ENCODE measurements at regions not wholly inside any gene's neighbourhood (a gene's known extent, or its start where the extent isn't known, plus 50 kb on each side); places are given as distances from the start of the nearest gene placed in this dataset.

DNA sequence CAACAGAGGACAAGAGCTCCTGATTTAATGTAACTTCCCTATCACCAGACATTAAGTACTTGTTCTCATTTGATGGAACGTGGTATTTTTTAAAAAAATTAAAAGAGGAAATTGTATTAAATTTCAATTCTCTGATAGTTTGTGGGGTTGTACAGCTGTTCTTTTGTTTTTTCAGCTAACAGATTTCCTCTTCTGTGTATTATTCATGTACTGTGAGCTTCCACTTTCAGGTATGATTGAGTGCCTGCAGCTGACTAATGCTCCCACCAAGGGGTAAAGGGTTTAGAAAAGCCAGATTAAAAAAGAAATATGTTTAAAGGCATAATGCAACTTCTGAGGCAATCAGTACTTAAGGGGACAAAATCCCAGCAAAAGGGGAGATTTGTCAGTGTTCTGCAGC is 117.7 kb upstream of the ACTBL2 start:
- Histone ChIP-seq H3K4me3 (ENCODE audit: low read depth, low read length) (no peak overlapping the region), H3K36me3 (ENCODE audit: control insufficient read depth, insufficient read depth, low read length) (no peaks in the 10 kb centered on the region), H3K27me3 (ENCODE audit: control insufficient read depth, insufficient read depth, low read length) (peaks cover 1% of the 10 kb centered on the region; the same call in 1 of the 2 replicates)
- no peak for DNase-seq (ENCODE audit: low read depth)
- TF ChIP-seq, protein P1, sequence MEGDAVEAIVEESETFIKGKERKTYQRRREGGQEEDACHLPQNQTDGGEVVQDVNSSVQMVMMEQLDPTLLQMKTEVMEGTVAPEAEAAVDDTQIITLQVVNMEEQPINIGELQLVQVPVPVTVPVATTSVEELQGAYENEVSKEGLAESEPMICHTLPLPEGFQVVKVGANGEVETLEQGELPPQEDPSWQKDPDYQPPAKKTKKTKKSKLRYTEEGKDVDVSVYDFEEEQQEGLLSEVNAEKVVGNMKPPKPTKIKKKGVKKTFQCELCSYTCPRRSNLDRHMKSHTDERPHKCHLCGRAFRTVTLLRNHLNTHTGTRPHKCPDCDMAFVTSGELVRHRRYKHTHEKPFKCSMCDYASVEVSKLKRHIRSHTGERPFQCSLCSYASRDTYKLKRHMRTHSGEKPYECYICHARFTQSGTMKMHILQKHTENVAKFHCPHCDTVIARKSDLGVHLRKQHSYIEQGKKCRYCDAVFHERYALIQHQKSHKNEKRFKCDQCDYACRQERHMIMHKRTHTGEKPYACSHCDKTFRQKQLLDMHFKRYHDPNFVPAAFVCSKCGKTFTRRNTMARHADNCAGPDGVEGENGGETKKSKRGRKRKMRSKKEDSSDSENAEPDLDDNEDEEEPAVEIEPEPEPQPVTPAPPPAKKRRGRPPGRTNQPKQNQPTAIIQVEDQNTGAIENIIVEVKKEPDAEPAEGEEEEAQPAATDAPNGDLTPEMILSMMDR (IDR thresholded peaks at IDR 0.05; ENCODE audit: insufficient read depth, low read depth, low read length) = no peak
- ChIA-PET POLR2A (no interaction called here), CTCF (no interaction called here)

DNA sequence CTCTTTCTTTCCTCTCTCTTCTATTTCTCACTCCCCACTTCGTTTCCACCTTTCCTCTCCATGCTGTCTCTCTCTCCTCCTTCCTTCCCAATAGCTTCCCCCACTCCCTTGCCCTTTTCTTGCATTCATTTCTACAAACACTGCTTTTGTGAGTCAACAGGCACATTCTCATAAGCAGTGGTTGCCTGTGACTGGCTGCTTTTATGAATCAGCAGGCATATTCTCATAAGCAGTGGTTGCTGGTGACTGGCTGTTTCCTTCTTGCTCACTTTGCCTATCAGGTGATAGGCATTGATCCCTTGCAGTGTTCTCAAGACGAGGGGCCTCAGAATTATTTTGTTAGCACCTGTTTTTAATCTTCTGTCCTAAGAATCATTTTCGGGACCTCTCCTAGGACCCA is 116.1 kb upstream of the ACTBL2 start:
- Histone ChIP-seq H3K27me3 (ENCODE audit: control insufficient read depth, insufficient read depth, low read length) (peaks cover 1% of the 10 kb centered on the region; the same call in 1 of the 2 replicates), H3K4me3 (ENCODE audit: low read depth, low read length) (no peak overlapping the region), H3K36me3 (ENCODE audit: control insufficient read depth, insufficient read depth, low read length) (no peaks in the 10 kb centered on the region)
- TF ChIP-seq, protein P1 (IDR thresholded peaks at IDR 0.05; ENCODE audit: insufficient read depth, low read depth, low read length) = no peak
- POLR2A ChIA-PET = no interaction called here
- no peak for DNase-seq (ENCODE audit: low read depth)
- CTCF ChIA-PET = no interaction called here

DNA sequence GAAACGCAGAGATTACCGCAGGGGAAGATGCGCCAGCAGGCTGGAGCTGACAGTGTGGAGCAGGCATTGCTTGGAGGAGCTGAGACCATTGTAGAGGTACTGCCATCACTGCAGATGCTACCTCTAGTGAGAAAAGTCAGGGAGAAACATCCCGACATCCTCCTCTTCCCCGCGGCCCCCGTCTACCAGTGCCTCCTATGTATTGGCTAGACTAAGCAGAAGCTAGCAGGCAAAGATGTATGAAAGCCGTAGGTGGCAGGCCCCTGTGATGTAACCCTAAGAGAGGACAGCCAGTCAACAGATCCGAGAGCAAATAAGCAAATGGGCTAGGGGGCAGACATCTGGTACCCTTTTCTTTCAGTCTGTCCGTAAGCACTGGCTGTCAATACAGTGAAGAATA is 115.5 kb upstream of the ACTBL2 start:
- CTCF ChIA-PET = no interaction called here

GRCh38 chr5:57595523-57595991 is 112.9 kb upstream of the ACTBL2 start:
- no peaks in the 10 kb centered on the region for H3K36me3 ChIP-seq (ENCODE audit: control insufficient read depth, insufficient read depth, low read length)
- H3K4me3 ChIP-seq (ENCODE audit: low read depth, low read length) = no peak overlapping the region
- TF ChIP-seq, protein P1 (IDR thresholded peaks at IDR 0.05; ENCODE audit: insufficient read depth, low read depth, low read length) = no peak
- peaks cover 1% of the 10 kb centered on the region; the same call in 1 of the 2 replicates for H3K27me3 ChIP-seq (ENCODE audit: control insufficient read depth, insufficient read depth, low read length)
- POLR2A ChIA-PET = no interaction called here
- CTCF ChIA-PET = no interaction called here
- DNase-seq (ENCODE audit: low read depth) = no peak

More for the DNA sequence above, 115.5 kb upstream of the ACTBL2 start:
- Histone ChIP-seq H3K27me3 (ENCODE audit: control insufficient read depth, insufficient read depth, low read length) (peaks cover 1% of the 10 kb centered on the region; the same call in 1 of the 2 replicates), H3K4me3 (ENCODE audit: low read depth, low read length) (no peak overlapping the region), H3K36me3 (ENCODE audit: control insufficient read depth, insufficient read depth, low read length) (no peaks in the 10 kb centered on the region)
- no peak for DNase-seq (ENCODE audit: low read depth)
- POLR2A ChIA-PET = no interaction called here
- TF ChIP-seq, protein P1 (IDR thresholded peaks at IDR 0.05; ENCODE audit: insufficient read depth, low read depth, low read length) = no peak

- TF ChIP-seq, protein P1 (IDR thresholded peaks at IDR 0.05; ENCODE audit: insufficient read depth, low read depth, low read length) = no peak
- H3K27me3 ChIP-seq (ENCODE audit: control insufficient read depth, insufficient read depth, low read length) = peaks cover 1% of the 10 kb centered on the region; the same call in 1 of the 2 replicates
- no peak overlapping the region for H3K4me3 ChIP-seq (ENCODE audit: low read depth, low read length)
- DNase-seq (ENCODE audit: low read depth) = no peak
- ChIA-PET CTCF (interaction anchor here (1.1 kb wide), 1 partner anchor 95 kb away, joined by 3 read pairs; no protein-coding TSS in a partner anchor), POLR2A (no interaction called here)
- no peaks in the 10 kb centered on the region for H3K36me3 ChIP-seq (ENCODE audit: control insufficient read depth, insufficient read depth, low read length)
Observed at GRCh38 chr5:57594436-57594835, 111.8 kb upstream of the ACTBL2 start.

Measured in BJ (cell line).